ENCODE measurements at regions not wholly inside any gene's neighbourhood (a gene's known extent, or its start where the extent isn't known, plus 50 kb on each side); places are given as distances from the start of the nearest gene placed in this dataset.

DNA sequence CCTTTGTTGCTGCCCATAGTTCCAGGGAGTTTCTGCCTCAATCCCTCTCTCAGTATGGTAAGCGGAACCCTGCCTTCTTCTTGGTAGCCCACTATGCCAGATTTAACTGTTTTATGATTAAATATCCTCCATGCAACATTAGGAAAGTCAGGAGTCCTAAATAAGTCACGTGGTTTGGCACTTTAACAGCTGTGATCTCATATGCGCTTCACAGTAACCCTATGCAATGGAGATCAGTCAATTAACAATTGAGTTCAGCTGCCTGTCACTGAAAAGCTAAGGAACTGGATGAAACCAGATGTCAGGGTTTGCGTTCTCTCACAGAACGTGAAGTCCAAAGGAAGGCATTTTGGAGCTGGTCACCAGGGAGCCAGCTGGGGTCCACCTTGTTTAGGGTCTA lies 81.6 kb downstream of the PSMB1 start:
- TF ChIP-seq, protein P1, sequence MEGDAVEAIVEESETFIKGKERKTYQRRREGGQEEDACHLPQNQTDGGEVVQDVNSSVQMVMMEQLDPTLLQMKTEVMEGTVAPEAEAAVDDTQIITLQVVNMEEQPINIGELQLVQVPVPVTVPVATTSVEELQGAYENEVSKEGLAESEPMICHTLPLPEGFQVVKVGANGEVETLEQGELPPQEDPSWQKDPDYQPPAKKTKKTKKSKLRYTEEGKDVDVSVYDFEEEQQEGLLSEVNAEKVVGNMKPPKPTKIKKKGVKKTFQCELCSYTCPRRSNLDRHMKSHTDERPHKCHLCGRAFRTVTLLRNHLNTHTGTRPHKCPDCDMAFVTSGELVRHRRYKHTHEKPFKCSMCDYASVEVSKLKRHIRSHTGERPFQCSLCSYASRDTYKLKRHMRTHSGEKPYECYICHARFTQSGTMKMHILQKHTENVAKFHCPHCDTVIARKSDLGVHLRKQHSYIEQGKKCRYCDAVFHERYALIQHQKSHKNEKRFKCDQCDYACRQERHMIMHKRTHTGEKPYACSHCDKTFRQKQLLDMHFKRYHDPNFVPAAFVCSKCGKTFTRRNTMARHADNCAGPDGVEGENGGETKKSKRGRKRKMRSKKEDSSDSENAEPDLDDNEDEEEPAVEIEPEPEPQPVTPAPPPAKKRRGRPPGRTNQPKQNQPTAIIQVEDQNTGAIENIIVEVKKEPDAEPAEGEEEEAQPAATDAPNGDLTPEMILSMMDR (conservative IDR thresholded peaks at IDR 0.05 in 1 of 2, IDR thresholded peaks at IDR 0.05 in 1 of 2; ENCODE audit: extremely low read depth in 1 of 2, insufficient read depth in 1 of 2, low read depth in 1 of 2, low read length in 2 of 2) = no peak
- TF ChIP-seq EZH2 (IDR thresholded peaks at IDR 0.05; ENCODE audit: borderline replicate concordance, low read length) = no peak
